Fibroblast of the aortic adventitia (primary cell): ENCODE measurements at regions not wholly inside any gene's neighbourhood (a gene's known extent, or its start where the extent isn't known, plus 50 kb on each side); places are given as distances from the start of the nearest gene placed in this dataset.
A peak's percentile ranks its signal among the peaks of the same experiment; 100 is the strongest.

ENCODE experiments used
- DNase-seq: peaks from one replicate; pipeline ENCODE4 v3.0.0-alpha.2; 2010; ENCODE audit warnings: low read depth
- H3K4me3 ChIP-seq: 2 replicates; pipeline ENCODE4 v1.5.1; 2011; ENCODE audit warnings: low read depth, mild to moderate bottlenecking, control low read depth, low read length, moderate library complexity
- CTCF ChIP-seq: IDR thresholded peaks from 2 replicates; pipeline ENCODE4 v1.5.1; 2011; ENCODE audit warnings: mild to moderate bottlenecking, low read length, control low read depth, inconsistent platforms; ENCODE audit not compliant: insufficient read depth

DNA sequence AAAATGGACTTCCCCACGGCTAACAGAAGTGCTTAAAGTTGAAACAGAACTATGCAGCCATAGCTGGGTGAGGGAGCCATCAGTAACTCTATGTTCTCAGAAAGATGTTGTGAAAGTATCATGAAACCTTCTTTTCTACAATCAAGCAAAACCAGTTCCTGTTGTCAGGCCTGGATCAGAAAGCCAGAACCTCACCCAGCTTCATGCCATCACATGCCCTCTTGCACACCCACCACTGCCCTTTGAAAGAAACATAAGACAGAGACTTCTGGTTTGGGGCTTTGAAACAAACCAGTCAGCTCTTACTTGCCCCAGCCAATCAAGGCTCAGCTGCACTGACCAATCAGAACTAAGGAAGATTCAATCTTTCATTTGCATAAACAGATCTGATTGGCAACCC, 230.8 kb upstream of the FERD3L start:
- H3K4me3 ChIP-seq = no peak overlapping the region
- no peak for DNase-seq
- no peak for TF ChIP-seq CTCF

DNA sequence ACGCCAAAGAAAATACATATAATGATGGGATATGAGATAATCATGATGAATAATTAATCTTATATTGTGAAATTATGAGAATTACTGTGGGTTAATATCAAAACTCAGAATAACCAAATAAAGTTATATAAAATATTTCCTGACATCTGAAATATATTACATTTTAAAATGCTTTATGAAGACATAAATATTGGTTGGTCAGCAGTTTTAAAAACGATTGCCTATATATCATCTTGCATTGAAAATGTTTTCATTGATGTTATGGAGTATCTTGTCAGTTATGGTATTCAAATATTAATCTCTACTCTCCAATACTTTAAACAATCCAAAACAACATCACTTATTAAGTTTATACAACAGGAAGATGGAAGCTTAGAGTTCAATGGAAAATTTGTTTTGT, 228.1 kb upstream of the FERD3L start:
- no peak for DNase-seq
- H3K4me3 ChIP-seq = no peak overlapping the region
- no peak for TF ChIP-seq CTCF

DNA sequence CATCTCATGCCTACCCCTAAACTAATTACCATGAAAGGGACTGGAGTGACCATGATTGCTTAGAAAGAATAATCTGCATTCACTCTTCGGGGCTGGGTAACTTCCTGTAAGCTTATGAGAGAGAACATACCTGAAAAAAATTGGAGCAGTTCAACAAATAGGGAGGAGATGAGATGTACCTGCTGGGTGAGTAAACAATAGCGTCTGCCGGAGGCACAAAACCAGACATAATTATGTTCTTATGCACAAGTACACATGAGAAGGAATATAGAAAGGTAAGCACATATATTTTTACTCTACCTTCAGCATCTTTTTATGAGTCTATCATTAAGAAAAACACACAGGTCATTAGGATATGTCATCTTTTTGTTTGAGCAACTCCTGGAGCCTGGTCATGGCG, 224.6 kb upstream of the FERD3L start:
- H3K4me3 ChIP-seq = no peak overlapping the region
- no peak for TF ChIP-seq CTCF
- no peak for DNase-seq

GRCh38 chr7:19369182-19369581, 224.0 kb upstream of the FERD3L start:
- no peak for DNase-seq
- no peak overlapping the region for H3K4me3 ChIP-seq
- no peak for TF ChIP-seq CTCF

DNA sequence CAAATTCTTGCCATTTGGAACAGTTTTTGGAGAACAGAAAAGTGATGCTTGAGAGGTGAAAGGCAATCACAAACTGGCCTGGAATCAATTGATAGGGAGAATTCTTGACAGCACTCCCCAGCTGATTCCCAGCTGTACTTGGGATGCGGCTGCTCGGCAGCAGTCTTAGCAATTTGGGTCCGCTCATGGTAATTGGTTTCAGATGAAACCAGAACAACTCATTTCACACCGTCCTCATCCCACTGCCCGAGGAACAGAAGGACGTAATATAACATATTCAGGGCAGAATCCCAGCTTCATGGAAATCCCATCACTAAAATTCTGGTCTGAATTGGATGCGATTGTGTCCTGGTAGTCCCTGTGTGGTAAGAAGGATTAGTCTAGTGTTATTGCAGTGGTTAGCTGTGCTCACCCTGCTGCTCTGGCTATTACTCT, 223.3 kb upstream of the FERD3L start:
- H3K4me3 ChIP-seq = no peak overlapping the region
- DNase-seq = no peak
- no peak for TF ChIP-seq CTCF

DNA sequence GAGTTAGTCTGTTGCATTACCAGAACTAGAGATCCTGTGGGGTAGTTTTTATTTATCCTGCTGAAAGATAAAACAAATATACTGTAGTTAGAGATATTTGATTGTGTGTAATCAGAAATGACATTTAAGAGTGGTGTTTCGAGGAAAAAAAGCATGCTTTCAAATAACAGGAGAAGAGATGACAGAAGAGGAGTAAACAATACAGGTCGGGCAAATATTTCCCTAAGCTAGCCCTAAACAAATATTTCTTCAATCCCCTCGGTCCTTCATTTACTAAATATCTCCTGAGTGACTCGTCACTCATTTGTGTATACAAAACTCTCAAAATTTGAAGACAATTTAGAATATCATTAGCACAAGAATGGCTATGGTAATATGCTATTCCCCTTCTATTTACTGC, 219.7 kb upstream of the FERD3L start:
- DNase-seq = no peak
- no peak overlapping the region for H3K4me3 ChIP-seq
- no peak for TF ChIP-seq CTCF

GRCh38 chr7:19362099-19362498, 216.9 kb upstream of the FERD3L start:
- TF ChIP-seq CTCF = no peak
- DNase-seq = peak; percentile 72
- H3K4me3 ChIP-seq = no peak overlapping the region
